ENCODE measurements at regions not wholly inside any gene's neighbourhood (a gene's known extent, or its start where the extent isn't known, plus 50 kb on each side); places are given as distances from the start of the nearest gene placed in this dataset.

DNA sequence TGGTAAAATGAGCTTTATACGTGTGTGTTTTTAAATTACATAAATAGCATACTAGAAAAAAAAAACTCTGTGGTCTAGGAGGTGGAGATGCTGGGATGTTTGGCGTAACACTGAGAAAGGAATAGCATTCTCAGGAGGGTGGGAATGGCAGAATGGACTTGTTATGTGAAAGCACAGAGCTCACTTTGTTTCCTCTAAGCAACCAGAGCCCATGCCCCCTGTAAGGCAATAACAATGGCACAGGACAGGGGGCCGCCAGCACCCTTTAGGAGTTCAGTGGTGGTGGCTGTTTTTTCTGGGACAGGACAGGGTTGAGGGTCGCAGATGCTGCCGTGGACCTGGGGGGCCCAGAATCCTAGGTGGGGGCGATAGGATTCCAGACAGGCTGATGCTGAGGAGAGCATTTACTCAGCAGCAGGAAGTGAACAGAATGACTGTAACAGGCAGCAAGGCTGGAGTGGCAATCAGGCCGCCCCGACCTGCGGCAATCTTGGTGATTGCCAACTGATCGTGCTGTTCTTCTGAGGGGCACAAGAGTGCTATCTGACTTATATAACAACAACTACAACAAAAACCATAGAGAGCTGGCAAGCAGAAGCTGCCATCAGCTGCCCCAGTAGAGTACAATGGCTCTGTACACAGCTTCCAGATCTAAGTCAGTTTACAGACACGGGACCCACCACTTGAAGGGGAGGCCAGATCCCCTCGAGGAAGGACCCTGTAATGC lies 160.4 kb downstream of the UACA start:
- DNase-seq (ENCODE audit: low read depth): no peak
- H3K4me3 ChIP-seq (ENCODE audit: low read depth, low read length): no peak overlapping the region
- TF ChIP-seq, protein P1, sequence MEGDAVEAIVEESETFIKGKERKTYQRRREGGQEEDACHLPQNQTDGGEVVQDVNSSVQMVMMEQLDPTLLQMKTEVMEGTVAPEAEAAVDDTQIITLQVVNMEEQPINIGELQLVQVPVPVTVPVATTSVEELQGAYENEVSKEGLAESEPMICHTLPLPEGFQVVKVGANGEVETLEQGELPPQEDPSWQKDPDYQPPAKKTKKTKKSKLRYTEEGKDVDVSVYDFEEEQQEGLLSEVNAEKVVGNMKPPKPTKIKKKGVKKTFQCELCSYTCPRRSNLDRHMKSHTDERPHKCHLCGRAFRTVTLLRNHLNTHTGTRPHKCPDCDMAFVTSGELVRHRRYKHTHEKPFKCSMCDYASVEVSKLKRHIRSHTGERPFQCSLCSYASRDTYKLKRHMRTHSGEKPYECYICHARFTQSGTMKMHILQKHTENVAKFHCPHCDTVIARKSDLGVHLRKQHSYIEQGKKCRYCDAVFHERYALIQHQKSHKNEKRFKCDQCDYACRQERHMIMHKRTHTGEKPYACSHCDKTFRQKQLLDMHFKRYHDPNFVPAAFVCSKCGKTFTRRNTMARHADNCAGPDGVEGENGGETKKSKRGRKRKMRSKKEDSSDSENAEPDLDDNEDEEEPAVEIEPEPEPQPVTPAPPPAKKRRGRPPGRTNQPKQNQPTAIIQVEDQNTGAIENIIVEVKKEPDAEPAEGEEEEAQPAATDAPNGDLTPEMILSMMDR (conservative IDR thresholded peaks at IDR 0.05; ENCODE audit: low read depth, low read length): no peak

DNA sequence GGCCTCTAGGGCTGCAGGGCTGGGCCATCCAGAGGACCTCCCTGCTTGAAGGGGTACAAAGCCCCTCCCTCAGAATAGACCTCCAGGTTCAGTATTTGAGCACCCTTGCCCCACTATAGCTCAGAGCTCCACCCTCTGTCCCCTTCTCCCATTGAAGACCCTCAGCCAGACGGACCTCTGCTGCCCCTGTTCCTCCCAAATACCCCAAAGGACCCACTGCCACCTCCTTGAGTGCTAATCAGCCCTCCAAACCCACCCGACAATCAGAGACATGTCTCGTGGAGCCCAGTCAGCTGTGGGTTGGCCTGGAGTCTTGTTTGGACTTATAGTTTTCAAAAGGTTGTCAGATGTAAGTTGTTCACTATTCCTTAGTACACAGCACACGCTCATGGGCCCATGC lies 161.1 kb downstream of the UACA start:
- TF ChIP-seq, protein P1 (conservative IDR thresholded peaks at IDR 0.05; ENCODE audit: low read depth, low read length): no peak
- DNase-seq (ENCODE audit: low read depth): no peak
- H3K4me3 ChIP-seq (ENCODE audit: low read depth, low read length): no peak overlapping the region

DNA sequence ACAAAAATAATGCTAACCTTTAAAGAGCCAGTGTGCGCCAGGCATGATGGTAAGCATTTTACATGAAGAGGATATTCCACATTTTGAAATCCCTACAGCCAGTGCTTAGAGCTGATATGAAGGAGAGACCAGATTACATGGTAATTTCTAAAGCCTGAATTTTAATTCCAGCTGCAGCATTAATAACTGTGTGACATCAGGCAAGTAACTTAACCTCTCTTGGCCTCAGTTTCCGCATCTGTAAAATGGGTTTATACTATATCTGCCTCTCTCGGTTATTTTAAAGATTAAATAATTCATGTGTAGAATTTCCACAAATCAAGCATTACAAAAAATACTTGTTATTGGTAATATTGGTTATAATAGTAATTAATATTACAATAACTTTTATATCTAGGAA lies 165.4 kb downstream of the UACA start:
- H3K4me3 ChIP-seq (ENCODE audit: low read depth, low read length): no peak overlapping the region
- no peak for DNase-seq (ENCODE audit: low read depth)
- TF ChIP-seq, protein P1 (conservative IDR thresholded peaks at IDR 0.05; ENCODE audit: low read depth, low read length): no peak

DNA sequence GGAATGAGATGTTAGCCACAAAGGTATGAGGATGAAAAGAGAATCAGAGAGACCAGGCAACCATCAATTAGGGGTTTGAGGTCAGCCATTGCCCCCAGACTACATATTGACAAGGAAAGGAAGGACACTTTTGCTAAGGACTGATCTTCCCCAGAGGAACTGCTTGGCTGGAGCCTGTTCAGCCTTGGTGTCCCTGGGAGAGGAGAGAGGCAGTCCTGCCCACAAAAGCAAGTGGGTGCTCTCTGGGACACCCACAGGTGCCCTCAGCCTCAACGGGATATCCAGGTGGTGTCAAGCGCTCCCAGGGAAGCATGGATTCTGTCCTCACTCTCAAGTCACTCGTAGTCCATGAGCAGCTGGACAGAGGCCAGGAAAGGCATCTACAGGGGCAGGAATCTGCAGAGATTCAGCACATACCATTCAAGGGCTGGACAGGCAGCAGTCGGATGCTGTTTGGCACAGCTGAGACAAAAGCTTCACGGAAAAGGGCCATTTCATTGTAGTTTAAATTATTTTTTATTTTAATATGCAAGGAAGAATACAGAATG lies 166.2 kb downstream of the UACA start:
- H3K4me3 ChIP-seq (ENCODE audit: low read depth, low read length): no peak overlapping the region
- TF ChIP-seq, protein P1 (conservative IDR thresholded peaks at IDR 0.05; ENCODE audit: low read depth, low read length): no peak
- no peak for DNase-seq (ENCODE audit: low read depth)

- TF ChIP-seq, protein P1 (conservative IDR thresholded peaks at IDR 0.05; ENCODE audit: low read depth, low read length): no peak
- H3K4me3 ChIP-seq (ENCODE audit: low read depth, low read length): no peak overlapping the region
- peak; percentile 83 for DNase-seq (ENCODE audit: low read depth)
Measured at GRCh38 chr15:70596354-70597055, 166.9 kb downstream of the UACA start.

DNA sequence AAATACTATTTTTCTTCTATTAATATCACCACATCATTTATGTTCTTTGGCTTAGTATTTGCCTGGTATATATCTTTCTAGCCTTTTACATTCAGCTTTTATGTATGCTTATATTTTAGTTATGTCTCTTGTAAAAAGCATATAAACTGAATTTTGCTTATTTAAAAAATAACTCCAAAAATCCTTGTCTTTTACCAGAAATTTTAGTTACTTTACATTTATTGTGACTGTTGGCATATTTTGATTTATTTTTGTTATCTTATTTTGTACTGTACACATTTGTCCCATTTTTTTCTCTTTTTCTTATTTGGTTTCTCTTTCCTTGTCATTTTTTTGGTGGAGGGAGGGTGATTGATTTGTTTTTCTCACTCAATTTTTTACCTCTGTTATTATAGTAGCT lies 169.6 kb downstream of the UACA start:
- no peak overlapping the region for H3K4me3 ChIP-seq (ENCODE audit: low read depth, low read length)
- TF ChIP-seq, protein P1 (conservative IDR thresholded peaks at IDR 0.05; ENCODE audit: low read depth, low read length): no peak

More for the DNA sequence above, 169.6 kb downstream of the UACA start:
- DNase-seq (ENCODE audit: low read depth): no peak
